IMR-90 (cell line): ENCODE measurements at regions not wholly inside any gene's neighbourhood (a gene's known extent, or its start where the extent isn't known, plus 50 kb on each side); places are given as distances from the start of the nearest gene placed in this dataset.

Experiments
- ATAC-seq: fragments of 200-7000 bp; cut with Tn5 transposase; 2 replicates; pipeline ENCODE4 v1.9.1; 2020; ENCODE audit warnings: low read depth, mild to moderate bottlenecking, moderate library complexity
- BruUV-seq: library from RNA; stranded (reverse); fragments of 400-500 nt; replicated peaks from 2 replicates; lab custom pipeline; 2021; lab: Mats Ljungman, UMichigan
- CTCF ChIA-PET: fragments of 300-600 bp; formaldehyde crosslinking; extraction: SDS; loops from one replicate; lab custom pipeline; 2021; ENCODE audit warnings: antibody characterized with exemption; lab: Yijun Ruan, JAX
- POLR2A ChIA-PET: fragments of 300-600 bp; sonication (Branson Sonifier 250); formaldehyde crosslinking; loops from one replicate; lab custom pipeline; 2022; ENCODE audit warnings: antibody characterized with exemption; ENCODE audit not compliant: unreplicated experiment; lab: Charles Lee
- DNase-seq: peaks from one replicate; pipeline ENCODE4 v3.0.0; 2013
- H2AFZ ChIP-seq: replicated peaks from 2 replicates; pipeline ENCODE3; 2013; ENCODE audit warnings: low read length, mild to moderate bottlenecking; ENCODE audit not compliant: poor library complexity
- H2AK5ac ChIP-seq: 2 replicates; pipeline ENCODE4 v1.6.1; 2013; ENCODE audit warnings: low read depth, low read length, inconsistent platforms
- H2AK9ac ChIP-seq: replicated peaks from 2 replicates; pipeline ENCODE3; 2013; ENCODE audit warnings: mild to moderate bottlenecking, low read depth, low read length, moderate library complexity; ENCODE audit not compliant: poor library complexity
- H2BK120ac ChIP-seq: 2 replicates; pipeline ENCODE4 v1.6.1; 2013; ENCODE audit warnings: low read depth, low read length, inconsistent platforms
- H2BK15ac ChIP-seq: 3 replicates; pipeline ENCODE4 v1.6.1; 2013; ENCODE audit warnings: low read depth, low read length, inconsistent platforms
- H2BK20ac ChIP-seq: 2 replicates; pipeline ENCODE4 v1.6.1; 2013; ENCODE audit warnings: low read depth, mild to moderate bottlenecking, inconsistent platforms, low read length, moderate library complexity
- H2BK5ac ChIP-seq: 2 replicates; pipeline ENCODE4 v1.6.1; 2013; ENCODE audit warnings: mild to moderate bottlenecking, low read depth, low read length, inconsistent platforms; ENCODE audit not compliant: poor library complexity, severe bottlenecking
- H3K14ac ChIP-seq: replicated peaks from 2 replicates; pipeline ENCODE4 v1.6.1; 2013; ENCODE audit warnings: low read depth, low read length, inconsistent platforms
- H3K18ac ChIP-seq: 2 replicates; pipeline ENCODE4 v1.6.1; 2013; ENCODE audit warnings: low read depth, low read length, control low read depth
- H3K23ac ChIP-seq: 2 replicates; pipeline ENCODE4 v1.6.1; 2013; ENCODE audit warnings: low read depth, low read length, inconsistent platforms
- H3K27ac ChIP-seq: 2 replicates; pipeline ENCODE4 v1.5.1; 2013; ENCODE audit warnings: mild to moderate bottlenecking, control low read depth, low read length; ENCODE audit not compliant: insufficient read depth
- H3K27me3 ChIP-seq: 2 replicates; pipeline ENCODE4 v1.6.1; 2013; ENCODE audit warnings: low read length; ENCODE audit not compliant: control insufficient read depth, insufficient read depth
- H3K36me3 ChIP-seq: 2 replicates; pipeline ENCODE4 v1.6.1; 2013; ENCODE audit warnings: low read length, mixed read lengths; ENCODE audit not compliant: control insufficient read depth, insufficient read depth
- H3K4ac ChIP-seq: 2 replicates; pipeline ENCODE4 v1.6.1; 2013; ENCODE audit warnings: low read depth, low read length, inconsistent platforms
- H3K4me1 ChIP-seq: 2 replicates; pipeline ENCODE4 v1.6.1; 2013; ENCODE audit warnings: low read length, mixed read lengths; ENCODE audit not compliant: control insufficient read depth, insufficient read depth
- H3K4me2 ChIP-seq: 2 replicates; pipeline ENCODE4 v1.6.1; 2013; ENCODE audit warnings: low read depth, mild to moderate bottlenecking, control low read depth, low read length, moderate library complexity
- H3K4me3 ChIP-seq: 2 replicates; pipeline ENCODE4 v1.5.1; 2013; ENCODE audit warnings: low read depth, mild to moderate bottlenecking, control low read depth, low read length, moderate library complexity; ENCODE audit not compliant: insufficient read depth
- H3K56ac ChIP-seq: 2 replicates; pipeline ENCODE4 v1.6.1; 2013; ENCODE audit warnings: low read length, inconsistent platforms; ENCODE audit not compliant: insufficient read depth; ENCODE audit errors: extremely low read depth
- H3K79me1 ChIP-seq, 2 experiments: 2 replicates each; pipeline ENCODE4 v1.6.1; 2013; ENCODE audit warnings: low read length in 2 of 2, inconsistent platforms in 1 of 2, low read depth in 1 of 2
- H3K9ac ChIP-seq: 2 replicates; pipeline ENCODE4 v1.6.1; 2013; ENCODE audit warnings: low read depth, low read length, control low read depth
- H3K9me1 ChIP-seq: 2 replicates; pipeline ENCODE4 v1.6.1; 2013; ENCODE audit warnings: low read length, inconsistent platforms; ENCODE audit not compliant: insufficient read depth
- H3K9me3 ChIP-seq: 2 replicates; pipeline ENCODE4 v1.6.1; 2013; ENCODE audit warnings: low read length; ENCODE audit not compliant: control insufficient read depth, insufficient read depth
- H4K20me1 ChIP-seq: 2 replicates; pipeline ENCODE4 v1.6.1; 2013; ENCODE audit warnings: low read length, inconsistent platforms; ENCODE audit not compliant: insufficient read depth
- H4K5ac ChIP-seq: 2 replicates; pipeline ENCODE4 v1.6.1; 2013; ENCODE audit warnings: mild to moderate bottlenecking, low read depth, low read length, control low read depth
- H4K8ac ChIP-seq, 2 experiments: 2 replicates each; pipeline ENCODE4 v1.6.1; 2013; ENCODE audit warnings: low read depth in 2 of 2, low read length in 2 of 2, control low read depth in 1 of 2, inconsistent platforms in 1 of 2
- H4K91ac ChIP-seq: 2 replicates; pipeline ENCODE4 v1.6.1; 2013; ENCODE audit warnings: low read depth, low read length, inconsistent platforms; ENCODE audit not compliant: insufficient read depth
- BHLHE40 ChIP-seq: fragments of 150-350 bp; IDR thresholded peaks from 2 replicates; pipeline ENCODE4 v1.6.1; 2016; ENCODE audit warnings: mild to moderate bottlenecking, low read depth, low read length
- CEBPB ChIP-seq: IDR thresholded peaks from 2 replicates; pipeline ENCODE4 v1.6.1; 2012; ENCODE audit warnings: low read depth, low read length, improper control_type of control experiment
- CHD1 ChIP-seq: IDR thresholded peaks from 2 replicates; pipeline ENCODE4 v1.6.1; 2012; ENCODE audit warnings: low read depth, low read length, improper control_type of control experiment
- CTCF ChIP-seq: conservative IDR thresholded peaks from 2 replicates; pipeline ENCODE4 v1.5.1; 2012; ENCODE audit warnings: mild to moderate bottlenecking, low read depth, low read length, improper control_type of control experiment
- ELK1 ChIP-seq: fragments of 150-350 bp; IDR thresholded peaks from 2 replicates; pipeline ENCODE4 v1.6.1; 2016; ENCODE audit warnings: low read depth, mild to moderate bottlenecking, low read length, moderate library complexity, borderline replicate concordance
- FOS ChIP-seq: fragments of 150-350 bp; IDR thresholded peaks from 2 replicates; pipeline ENCODE4 v1.6.1; 2016; ENCODE audit warnings: low read depth, low read length
- MAFK ChIP-seq: IDR thresholded peaks from 2 replicates; pipeline ENCODE4 v1.6.1; 2012; ENCODE audit warnings: low read depth, low read length, improper control_type of control experiment
- MAZ ChIP-seq: IDR thresholded peaks from 2 replicates; pipeline ENCODE4 v1.6.1; 2012; ENCODE audit warnings: low read depth, mild to moderate bottlenecking, low read length, improper control_type of control experiment, moderate library complexity, borderline replicate concordance
- MXI1 ChIP-seq: IDR thresholded peaks from 2 replicates; pipeline ENCODE4 v1.6.1; 2012; ENCODE audit warnings: low read depth, mild to moderate bottlenecking, low read length, moderate library complexity, borderline replicate concordance
- POLR2A ChIP-seq: IDR thresholded peaks from 2 replicates; pipeline ENCODE4 v1.6.1; 2012; ENCODE audit warnings: mild to moderate bottlenecking, low read depth, low read length
- RAD21 ChIP-seq: IDR thresholded peaks from 2 replicates; pipeline ENCODE4 v1.6.1; 2012; ENCODE audit warnings: low read length, improper control_type of control experiment
- RCOR1 ChIP-seq: IDR thresholded peaks from 2 replicates; pipeline ENCODE4 v1.6.1; 2012; ENCODE audit warnings: mild to moderate bottlenecking, low read length, improper control_type of control experiment; ENCODE audit not compliant: insufficient replicate concordance
- RFX5 ChIP-seq: IDR thresholded peaks from 2 replicates; pipeline ENCODE4 v1.8.0; 2012; ENCODE audit warnings: low read depth, mild to moderate bottlenecking, low read length, moderate library complexity
- SMC3 ChIP-seq: fragments of 150-350 bp; IDR thresholded peaks from 2 replicates; pipeline ENCODE4 v1.6.1; 2016; ENCODE audit warnings: low read depth, mild to moderate bottlenecking, antibody characterized with exemption, low read length, moderate library complexity
- USF2 ChIP-seq: fragments of 150-350 bp; IDR thresholded peaks from 2 replicates; pipeline ENCODE4 v1.6.1; 2017; ENCODE audit warnings: mild to moderate bottlenecking, antibody characterized with exemption, low read length, low read depth
- WGBS, 2 experiments: methylation state at CpG; one replicate each; pipeline versions ENCODE4 v1.1.5 to v1.1.7; 2013; ENCODE audit warnings: missing lambda C conversion rate in 2 of 2; ENCODE audit not compliant: insufficient read length in 1 of 2; ENCODE audit errors: extremely low coverage in 2 of 2; 5-methylcytosine and 5-hydroxymethylcytosine counted together
- dilution Hi-C: fragments of 300-500 bp; cut with HindIII; formaldehyde crosslinking; loops from one replicate; pipeline ENCODE4 v1.14.3; 2018; ENCODE audit warnings: low sequenced_read_pairs; ENCODE audit not compliant: unreplicated experiment
- in situ Hi-C: fragments of 300-500 bp; cut with MboI; formaldehyde crosslinking; loops from 3 replicates; pipeline ENCODE4 v1.14.3; 2019; ENCODE audit warnings: low sequenced_read_pairs, inconsistent platforms, mixed read lengths
- intact Hi-C: fragments of 100-400 bp; cut with micrococcal nuclease; formaldehyde crosslinking; loops from 2 replicates; pipeline ENCODE4 v1.10.0; 2022

- H3K4ac ChIP-seq = no peak overlapping the region
- no peak overlapping the region for H3K4me2 ChIP-seq
- no peak overlapping the region for H3K18ac ChIP-seq
- H4K20me1 ChIP-seq = no peaks in the 10 kb centered on the region
- intact Hi-C loops (no loop called here), in situ Hi-C loops (loop anchor here (10.0 kb wide), 1 partner anchor 301 kb away; no protein-coding TSS in a partner anchor), dilution Hi-C loops (no loop called here)
- H3K9me3 ChIP-seq = no peaks in the 10 kb centered on the region
- no peak overlapping the region for H3K14ac ChIP-seq
- H2BK5ac ChIP-seq = no peak overlapping the region
- H2BK120ac ChIP-seq = no peak overlapping the region
- no peak overlapping the region for H2BK20ac ChIP-seq
- no peak overlapping the region for H2AK9ac ChIP-seq
- 92% methylated on average over 12 of the region's 13 CpGs; no CpG with 5 or more reads in 1 of the 2 experiments for WGBS, 2 experiments
- H4K5ac ChIP-seq = no peak overlapping the region
- no peak overlapping the region for H2BK15ac ChIP-seq
- H3K27ac ChIP-seq = no peak overlapping the region
- no peaks in the 10 kb centered on the region for H3K9me1 ChIP-seq
- no peak overlapping the region for H4K8ac ChIP-seq
- no peak overlapping the region for H3K9ac ChIP-seq
- no peak for TF ChIP-seq USF2
- no peak for TF ChIP-seq CTCF
- no peak for TF ChIP-seq BHLHE40
- no peak for TF ChIP-seq MAFK
- no peak for TF ChIP-seq FOS
- TF ChIP-seq ELK1 = no peak
- TF ChIP-seq CEBPB = no peak
- no peak for TF ChIP-seq MAZ
- TF ChIP-seq CHD1 = no peak
- TF ChIP-seq RAD21 = no peak
- no peak for TF ChIP-seq RFX5
- TF ChIP-seq MXI1 = no peak
- TF ChIP-seq SMC3 = no peak
- no peak for TF ChIP-seq RCOR1
- no peak for TF ChIP-seq POLR2A
- no peak overlapping the region for H4K91ac ChIP-seq
- H3K23ac ChIP-seq = no peak overlapping the region
- peak; percentile 24; the same call in 1 of the 2 replicates for ATAC-seq
- no peak overlapping the region for H3K56ac ChIP-seq
- no peaks in the 10 kb centered on the region for H3K79me1 ChIP-seq
- no peak overlapping the region for H2AK5ac ChIP-seq
- H3K27me3 ChIP-seq = peaks cover 14% of the 10 kb centered on the region
- DNase-seq = peak; percentile 64
- no peaks in the 10 kb centered on the region for H3K4me1 ChIP-seq
- no TSS peak for BruUV-seq
- no peak overlapping the region for H3K4me3 ChIP-seq
- POLR2A ChIA-PET = no interaction called here
- H3K36me3 ChIP-seq = no peaks in the 10 kb centered on the region
- no peak overlapping the region for H2AFZ ChIP-seq
- CTCF ChIA-PET = interaction anchor here (1.2 kb wide), 1 partner anchor 11 kb away, joined by 6 read pairs; no protein-coding TSS in a partner anchor
These were observed 225.8 kb downstream of the TTC32 start for GRCh38 chr2:19675856-19676460.
